ENCODE measurements at regions not wholly inside any gene's neighbourhood (a gene's known extent, or its start where the extent isn't known, plus 50 kb on each side); places are given as distances from the start of the nearest gene placed in this dataset.
A peak's percentile ranks its signal among the peaks of the same experiment; 100 is the strongest.

DNA sequence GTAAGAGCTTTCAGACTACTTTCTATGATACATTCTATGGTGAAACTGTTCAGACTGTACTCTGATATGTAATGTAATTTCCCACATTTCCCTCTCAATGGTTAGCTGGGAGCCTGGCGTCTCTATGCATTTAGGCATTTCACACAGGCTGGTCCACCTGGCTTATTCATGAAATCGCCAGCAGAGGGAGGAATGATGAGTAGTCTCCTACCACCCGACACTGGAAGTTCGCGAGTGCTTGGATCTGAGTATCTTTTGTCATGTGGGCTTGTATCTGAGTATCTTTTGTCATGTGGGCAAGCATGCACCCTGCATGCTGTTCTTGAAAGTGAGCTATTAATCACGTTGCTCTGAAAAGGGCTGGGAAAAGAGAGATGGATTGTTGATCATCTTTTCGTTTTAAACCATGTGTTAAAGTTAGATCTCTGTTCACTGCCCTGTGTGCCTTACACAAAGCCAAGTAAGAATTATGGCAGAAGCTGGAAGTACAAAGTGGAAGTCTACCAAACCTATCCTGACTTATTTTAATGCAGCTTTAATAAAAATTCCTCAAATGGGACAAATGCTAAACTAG is 235.0 kb downstream of the ATP23 start:
- peaks cover 19% of the 10 kb centered on the region for H3K27me3 Mint-ChIP-seq (ENCODE audit: unreplicated experiment)
- peaks cover 14% of the 10 kb centered on the region for H3K4me1 Mint-ChIP-seq (ENCODE audit: unreplicated experiment)
- TF ChIP-seq CTCF (IDR thresholded peaks at IDR 0.05) = peak; percentile 61
- peaks cover 5% of the 10 kb centered on the region for H3K9me3 Mint-ChIP-seq (ENCODE audit: unreplicated experiment)
- no peak for DNase-seq (ENCODE audit: extremely low spot score, unreplicated experiment)
- H3K27ac Mint-ChIP-seq (ENCODE audit: unreplicated experiment) = no peak overlapping the region
- H3K36me3 Mint-ChIP-seq (ENCODE audit: unreplicated experiment) = no peaks in the 10 kb centered on the region
- no peak overlapping the region for H3K4me3 Mint-ChIP-seq (ENCODE audit: unreplicated experiment)

DNA sequence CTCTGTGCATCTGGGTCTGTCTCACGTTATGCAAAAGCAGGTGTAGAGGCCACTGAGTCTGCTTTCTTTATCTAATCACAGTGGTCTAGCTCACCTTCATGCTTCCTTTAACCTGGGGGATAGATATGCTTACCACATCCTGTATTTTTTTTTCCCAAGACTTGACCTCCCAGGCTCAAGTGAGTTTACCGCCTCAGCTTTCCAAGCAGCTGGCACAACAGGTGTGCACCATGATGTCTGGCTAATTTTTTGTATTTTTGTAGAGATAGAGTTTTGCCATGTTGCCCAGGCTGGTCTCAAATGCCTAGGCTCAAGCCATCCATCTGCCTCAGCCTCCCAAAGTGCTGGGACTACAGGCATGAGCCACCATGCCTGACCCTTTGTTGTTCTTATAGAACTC is 236.0 kb downstream of the ATP23 start:
- Mint-ChIP-seq H3K36me3 (ENCODE audit: unreplicated experiment) (no peaks in the 10 kb centered on the region), H3K4me3 (ENCODE audit: unreplicated experiment) (no peak overlapping the region), H3K27ac (ENCODE audit: unreplicated experiment) (no peak overlapping the region), H3K27me3 (ENCODE audit: unreplicated experiment) (peaks cover 24% of the 10 kb centered on the region), H3K4me1 (ENCODE audit: unreplicated experiment) (peaks cover 5% of the 10 kb centered on the region), H3K9me3 (ENCODE audit: unreplicated experiment) (peaks cover 5% of the 10 kb centered on the region)
- DNase-seq (ENCODE audit: extremely low spot score, unreplicated experiment) = no peak
- TF ChIP-seq CTCF (IDR thresholded peaks at IDR 0.05) = no peak

GRCh38 chr12:58184212-58184611 is 242.8 kb downstream of the ATP23 start:
- peaks cover 17% of the 10 kb centered on the region for H3K27me3 Mint-ChIP-seq (ENCODE audit: unreplicated experiment)
- TF ChIP-seq CTCF (IDR thresholded peaks at IDR 0.05) = no peak

DNA sequence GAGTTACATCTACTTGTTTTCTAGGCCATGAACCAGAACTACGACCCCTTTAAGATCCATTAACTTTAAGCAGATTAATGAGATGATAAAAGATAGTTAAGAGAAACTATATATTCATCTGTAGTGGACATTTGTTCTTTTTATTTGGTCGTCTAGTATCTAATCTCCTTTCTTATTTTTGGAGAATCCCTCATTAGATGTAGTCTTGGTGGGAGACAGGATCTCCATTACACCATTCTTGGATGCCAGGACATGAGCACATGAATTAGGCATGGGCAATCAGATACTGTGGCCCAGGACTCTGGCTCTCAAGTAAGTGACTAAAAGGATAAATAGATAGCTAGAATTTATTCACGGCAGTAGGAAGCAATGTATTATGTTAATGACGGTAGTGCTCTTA is 245.0 kb downstream of the ATP23 start:
- no peak for DNase-seq (ENCODE audit: extremely low spot score, unreplicated experiment)
- no peak for TF ChIP-seq CTCF (IDR thresholded peaks at IDR 0.05)
- Mint-ChIP-seq H3K9me3 (ENCODE audit: unreplicated experiment) (peaks cover 8% of the 10 kb centered on the region), H3K27me3 (ENCODE audit: unreplicated experiment) (peaks cover 17% of the 10 kb centered on the region), H3K4me1 (ENCODE audit: unreplicated experiment) (no peaks in the 10 kb centered on the region), H3K4me3 (ENCODE audit: unreplicated experiment) (no peak overlapping the region), H3K36me3 (ENCODE audit: unreplicated experiment) (no peaks in the 10 kb centered on the region), H3K27ac (ENCODE audit: unreplicated experiment) (no peak overlapping the region)

More at GRCh38 chr12:58184212-58184611, 242.8 kb downstream of the ATP23 start:
- no peak overlapping the region for H3K4me3 Mint-ChIP-seq (ENCODE audit: unreplicated experiment)
- DNase-seq (ENCODE audit: extremely low spot score, unreplicated experiment) = no peak
- no peak overlapping the region for H3K27ac Mint-ChIP-seq (ENCODE audit: unreplicated experiment)
- H3K36me3 Mint-ChIP-seq (ENCODE audit: unreplicated experiment) = no peaks in the 10 kb centered on the region
- H3K4me1 Mint-ChIP-seq (ENCODE audit: unreplicated experiment) = no peaks in the 10 kb centered on the region
- H3K9me3 Mint-ChIP-seq (ENCODE audit: unreplicated experiment) = peaks cover 8% of the 10 kb centered on the region

DNA sequence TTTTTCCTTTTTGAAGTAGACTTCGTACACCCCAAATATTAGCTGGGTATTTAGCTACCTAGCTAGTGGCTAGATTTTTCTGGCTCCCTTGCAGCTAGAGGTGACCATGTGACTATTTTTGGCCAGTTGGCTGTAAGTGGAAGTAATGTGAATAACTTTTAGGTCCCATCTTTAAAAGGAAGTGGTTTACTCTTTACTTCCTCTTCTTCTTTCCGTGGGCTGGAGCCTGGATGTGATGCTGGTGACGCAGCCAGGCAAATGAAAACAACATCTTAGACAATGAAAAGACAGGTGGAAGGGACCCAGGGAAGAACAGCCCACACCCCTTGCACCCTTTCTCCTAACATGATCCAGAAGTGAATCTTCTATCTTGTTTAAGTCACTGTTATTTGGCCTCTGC is 245.5 kb downstream of the ATP23 start:
- H3K36me3 Mint-ChIP-seq (ENCODE audit: unreplicated experiment) = no peaks in the 10 kb centered on the region
- H3K9me3 Mint-ChIP-seq (ENCODE audit: unreplicated experiment) = peaks cover 8% of the 10 kb centered on the region
- no peak for TF ChIP-seq CTCF (IDR thresholded peaks at IDR 0.05)
- H3K27ac Mint-ChIP-seq (ENCODE audit: unreplicated experiment) = no peak overlapping the region
- no peak for DNase-seq (ENCODE audit: extremely low spot score, unreplicated experiment)
- peaks cover 17% of the 10 kb centered on the region for H3K27me3 Mint-ChIP-seq (ENCODE audit: unreplicated experiment)
- no peaks in the 10 kb centered on the region for H3K4me1 Mint-ChIP-seq (ENCODE audit: unreplicated experiment)
- no peak overlapping the region for H3K4me3 Mint-ChIP-seq (ENCODE audit: unreplicated experiment)

All from osteocyte (in vitro differentiated cells).